HCT116 (cell line): ENCODE measurements at regions not wholly inside any gene's neighbourhood (a gene's known extent, or its start where the extent isn't known, plus 50 kb on each side); places are given as distances from the start of the nearest gene placed in this dataset.

Experiments used
- ATAC-seq: fragments of 200-7000 bp; cut with Tn5 transposase; 2 replicates; pipeline ENCODE4 v1.9.1; 2020; ENCODE audit warnings: mild to moderate bottlenecking, moderate library complexity
- BruUV-seq: library from RNA; stranded (reverse); fragments of 400-500 nt; replicated peaks from 2 replicates; lab custom pipeline; 2021; lab: Mats Ljungman, UMichigan
- CTCF ChIA-PET: fragments of 300-600 bp; sonication (Branson Sonifier 250); formaldehyde crosslinking; loops from one replicate; lab custom pipeline; 2021; ENCODE audit warnings: antibody characterized with exemption; lab: Charles Lee
- POLR2A ChIA-PET: fragments of 300-600, 350-600 bp; sonication (Branson Sonifier 250); formaldehyde crosslinking; loops from one replicate; lab custom pipeline; 2021; ENCODE audit warnings: antibody characterized with exemption; lab: Charles Lee
- RAD21 ChIA-PET, 2 experiments: fragments of 300-600 bp; sonication (Branson Sonifier 250); formaldehyde crosslinking; loops; one replicate each; lab custom pipeline; 2023; ENCODE audit warnings: low total read pairs in 2 of 2; ENCODE audit not compliant: uncharacterized antibody in 2 of 2, unreplicated experiment in 2 of 2, low non-redundant PET in 1 of 2; lab: Charles Lee
- DNase-seq: peaks from one replicate; pipeline ENCODE4 v3.0.0-alpha.2; 2010; ENCODE audit warnings: low read depth, low spot score
- H2AFZ ChIP-seq: fragments of 200-600 bp; shearing (Covaris generic), sonication (generic); 2 replicates; pipeline ENCODE4 v1.6.1; 2017; ENCODE audit warnings: low read depth, mixed run types, mixed read lengths, antibody characterized with exemption, low read length; ENCODE audit not compliant: poor library complexity, severe bottlenecking
- H3K27ac ChIP-seq: 2 replicates; pipeline ENCODE4 v1.5.1; 2012; ENCODE audit warnings: low read depth, low read length
- H3K27me3 ChIP-seq: fragments of 200-600 bp; sonication (generic); 2 replicates; pipeline ENCODE4 v1.6.1; 2016; ENCODE audit warnings: mixed run types, low read length, mixed read lengths; ENCODE audit not compliant: insufficient read depth
- H3K36me3 ChIP-seq, 2 experiments: fragments of 200-500 bp in 1 of 2; fragments of 200-600 bp in 1 of 2; sonication (Bioruptor generic) in 1 of 2; sonication (generic) in 1 of 2; 2 replicates each; pipeline versions ENCODE4 v1.5.1 to v1.6.1; 2014 to 2016; ENCODE audit warnings: low read length in 2 of 2, inconsistent platforms in 1 of 2, mixed read lengths in 1 of 2, mixed run types in 1 of 2; ENCODE audit not compliant: insufficient read depth in 2 of 2, control insufficient read depth in 1 of 2
- H3K4me1 ChIP-seq, 2 experiments: fragments of 200-600 bp in 1 of 2; sonication (generic) in 1 of 2; 2 replicates each; pipeline versions ENCODE4 v1.5.1 to v1.6.1; 2012 to 2017; ENCODE audit warnings: low read length in 2 of 2, inconsistent platforms in 1 of 2, mild to moderate bottlenecking in 1 of 2, mixed read lengths in 1 of 2, mixed run types in 1 of 2, moderate library complexity in 1 of 2; ENCODE audit not compliant: insufficient read depth in 2 of 2, control insufficient read depth in 1 of 2
- H3K4me2 ChIP-seq: fragments of 200-600 bp; sonication (generic); 2 replicates; pipeline ENCODE4 v1.6.1; 2017; ENCODE audit warnings: mixed run types, low read length, mixed read lengths
- H3K4me3 ChIP-seq, 2 experiments: fragments of 200-600 bp in 1 of 2; sonication (generic) in 1 of 2; replicated peaks in 1 of 2; 2 replicates each; pipeline ENCODE4 v1.5.1; 2011 to 2016; ENCODE audit warnings: low read length in 2 of 2, control low read depth in 1 of 2, low read depth in 1 of 2, mild to moderate bottlenecking in 1 of 2, mixed read lengths in 1 of 2, mixed run types in 1 of 2
- H3K79me2 ChIP-seq: fragments of 200-600 bp; sonication (generic); 2 replicates; pipeline ENCODE4 v1.6.1; 2017; ENCODE audit warnings: mild to moderate bottlenecking, mixed run types, low read length, moderate library complexity, mixed read lengths; ENCODE audit not compliant: insufficient read depth
- H3K9ac ChIP-seq: fragments of 200-600 bp; sonication (generic); 2 replicates; pipeline ENCODE4 v1.6.1; 2016; ENCODE audit warnings: low read length, mixed read lengths
- H3K9me2 ChIP-seq: fragments of 200-600 bp; sonication (generic), shearing (Covaris generic); 2 replicates; pipeline ENCODE4 v1.6.1; 2017; ENCODE audit warnings: mixed run types, mild to moderate bottlenecking, moderate library complexity; ENCODE audit not compliant: insufficient read depth
- H3K9me3 ChIP-seq, 2 experiments: fragments of 200-500 bp in 1 of 2; fragments of 200-600 bp in 1 of 2; sonication (Bioruptor generic) in 1 of 2; sonication (generic) in 1 of 2; 2 replicates each; pipeline ENCODE4 v1.6.1; 2014 to 2017; ENCODE audit warnings: low read length in 2 of 2, mixed read lengths in 2 of 2, inconsistent platforms in 1 of 2, low read depth in 1 of 2, mild to moderate bottlenecking in 1 of 2, mixed run types in 1 of 2, moderate library complexity in 1 of 2; ENCODE audit not compliant: control insufficient read depth in 1 of 2, insufficient read depth in 1 of 2
- H4K20me1 ChIP-seq: fragments of 200-600 bp; sonication (generic), shearing (Covaris generic); 2 replicates; pipeline ENCODE4 v1.6.1; 2017; ENCODE audit warnings: mixed run types, mild to moderate bottlenecking, moderate library complexity; ENCODE audit not compliant: insufficient read depth
- CBX3 ChIP-seq: IDR thresholded peaks from 2 replicates; pipeline ENCODE4 v1.6.1; 2012; ENCODE audit warnings: low read depth
- CEBPB ChIP-seq: IDR thresholded peaks from 2 replicates; pipeline ENCODE4 v1.6.1; 2012; ENCODE audit warnings: low read depth
- CTCF ChIP-seq, 3 experiments: fragments of 200-600 bp in 1 of 3; sonication (generic) in 1 of 3; IDR thresholded peaks in 2 of 3; conservative IDR thresholded peaks in 1 of 3; 2 replicates each; pipeline ENCODE4 v1.5.1; 2012 to 2017; ENCODE audit warnings: low read depth in 2 of 3, low read length in 2 of 3, antibody characterized with exemption in 1 of 3, borderline replicate concordance in 1 of 3, control low read depth in 1 of 3, mild to moderate bottlenecking in 1 of 3, mixed read lengths in 1 of 3, mixed run types in 1 of 3, moderate library complexity in 1 of 3; ENCODE audit not compliant: insufficient read depth in 1 of 3
- EGR1 ChIP-seq: IDR thresholded peaks from 2 replicates; pipeline ENCODE4 v1.6.1; 2012; ENCODE audit warnings: low read depth
- ELF1 ChIP-seq: IDR thresholded peaks from 2 replicates; pipeline ENCODE4 v1.6.1; 2012; ENCODE audit warnings: low read depth, borderline replicate concordance
- EZH2 ChIP-seq: fragments of 200-600 bp; sonication (generic); IDR thresholded peaks from 2 replicates; pipeline ENCODE4 v1.6.1; 2017; ENCODE audit warnings: antibody characterized with exemption, mixed run types
- EZH2phosphoT487 ChIP-seq: fragments of 200-600 bp; IDR thresholded peaks from 2 replicates; pipeline ENCODE4 v1.6.1; 2018; ENCODE audit warnings: antibody characterized with exemption, borderline replicate concordance
- FOSL1 ChIP-seq: IDR thresholded peaks from 2 replicates; pipeline ENCODE4 v1.6.1; 2012; ENCODE audit warnings: low read depth
- JUND ChIP-seq: IDR thresholded peaks from 2 replicates; pipeline ENCODE4 v1.6.1; 2012
- MAX ChIP-seq: IDR thresholded peaks from 2 replicates; pipeline ENCODE4 v1.6.1; 2012
- POLR2A ChIP-seq: IDR thresholded peaks from 2 replicates; pipeline ENCODE4 v1.7.0; 2011; ENCODE audit warnings: borderline replicate concordance; ENCODE audit not compliant: insufficient read depth, insufficient read length; ENCODE audit errors: extremely low read depth
- POLR2AphosphoS5 ChIP-seq: IDR thresholded peaks from 2 replicates; pipeline ENCODE4 v1.6.1; 2011; ENCODE audit warnings: mild to moderate bottlenecking, low read depth, low read length, moderate library complexity
- RAD21 ChIP-seq: IDR thresholded peaks from 2 replicates; pipeline ENCODE4 v1.6.1; 2012; ENCODE audit warnings: low read depth, mild to moderate bottlenecking
- REST ChIP-seq: IDR thresholded peaks from 2 replicates; pipeline ENCODE4 v1.6.1; 2012; ENCODE audit warnings: low read depth
- SRF ChIP-seq: IDR thresholded peaks from 2 replicates; pipeline ENCODE4 v1.6.1; 2012; ENCODE audit warnings: low read depth
- YY1 ChIP-seq: IDR thresholded peaks from 2 replicates; pipeline ENCODE4 v1.6.1; 2011; ENCODE audit warnings: low read length, low read depth, moderate library complexity, mild to moderate bottlenecking; ENCODE audit not compliant: insufficient replicate concordance; ENCODE audit errors: extremely low read depth
- ZFX ChIP-seq: fragments of 450-650 bp; IDR thresholded peaks from 2 replicates; pipeline ENCODE4 v1.6.1; 2017
- ZNF274 ChIP-seq: fragments of 200-500 bp; sonication (Bioruptor generic); IDR thresholded peaks from 2 replicates; pipeline ENCODE4 v1.6.1; 2014; ENCODE audit warnings: mild to moderate bottlenecking, low read depth, low read length, inconsistent platforms
- intact Hi-C: fragments of 100-400 bp; cut with micrococcal nuclease; formaldehyde crosslinking; loops from 2 replicates; pipeline ENCODE4 v1.10.0; 2022

- no peaks in the 10 kb centered on the region for H3K9me2 ChIP-seq
- H3K4me3 ChIP-seq: no peak overlapping the region
- no TSS peak for BruUV-seq
- no peaks in the 10 kb centered on the region for H4K20me1 ChIP-seq
- no peak overlapping the region for H3K9ac ChIP-seq
- no peaks in the 10 kb centered on the region for H3K9me3 ChIP-seq
- 0 out of 2 replicates have a peak, but pooled peaks cover 4% of the 10 kb centered on the region for H3K27me3 ChIP-seq
- no peak for DNase-seq
- no peaks in the 10 kb centered on the region for H3K36me3 ChIP-seq
- TF ChIP-seq ZFX: no peak
- TF ChIP-seq FOSL1: no peak
- TF ChIP-seq EZH2: no peak
- TF ChIP-seq MAX: no peak
- no peak for TF ChIP-seq REST
- TF ChIP-seq POLR2A: no peak
- TF ChIP-seq ELF1: no peak
- TF ChIP-seq SRF: no peak
- no peak for TF ChIP-seq CBX3
- no peak for TF ChIP-seq EZH2phosphoT487
- TF ChIP-seq POLR2AphosphoS5: no peak
- no peak for TF ChIP-seq CTCF (IDR thresholded peaks at IDR 0.05 in 2 of 3, conservative IDR thresholded peaks at IDR 0.05 in 1 of 3; ENCODE audit: borderline replicate concordance in 1 of 3, insufficient read depth in 1 of 3, low read depth in 2 of 3, low read length in 2 of 3)
- TF ChIP-seq YY1: no peak
- no peak for TF ChIP-seq EGR1
- no peak for TF ChIP-seq CEBPB
- no peak for TF ChIP-seq JUND
- no peak for TF ChIP-seq ZNF274
- TF ChIP-seq RAD21: no peak
- no peaks in the 10 kb centered on the region for H3K4me1 ChIP-seq
- CTCF ChIA-PET: no interaction called here
- H3K4me2 ChIP-seq: no peak overlapping the region
- POLR2A ChIA-PET: no interaction called here
- intact Hi-C loops: no loop called here
- no peak overlapping the region for H2AFZ ChIP-seq
- ATAC-seq: no peak
- H3K79me2 ChIP-seq: no peaks in the 10 kb centered on the region
- H3K27ac ChIP-seq: no peak overlapping the region
- RAD21 ChIA-PET: no interaction called here
These were observed 96.3 kb upstream of the AFDN start for GRCh38 chr6:167730441-167730840.
